Prostate gland (tissue), 2 donors: ENCODE measurements at regions not wholly inside any gene's neighbourhood (a gene's known extent, or its start where the extent isn't known, plus 50 kb on each side); places are given as distances from the start of the nearest gene placed in this dataset.
"Not testable (repeated sequence)": the region's sequence is repeated elsewhere in the genome, so short reads cannot be mapped to it uniquely, and the experiment has no call there.

Experiments
- POLR2A ChIP-seq: fragments of 450-650 bp; IDR thresholded peaks from one replicate; pipeline ENCODE4 v1.6.1; 2016; ENCODE audit warnings: antibody characterized with exemption, mild to moderate bottlenecking
- TF ChIP-seq, protein P1 (sequence below), 4 experiments: fragments of 200-600 bp in 2 of 4; fragments of 450-650 bp in 2 of 4; sonication (generic) in 2 of 4; IDR thresholded peaks; 1 replicate in 3 of 4; 2 replicates in 1 of 4; pipeline ENCODE4 v1.5.1; 2016 to 2019; ENCODE audit warnings: antibody characterized with exemption in 4 of 4, mild to moderate bottlenecking in 2 of 4, moderate library complexity in 2 of 4

DNA sequence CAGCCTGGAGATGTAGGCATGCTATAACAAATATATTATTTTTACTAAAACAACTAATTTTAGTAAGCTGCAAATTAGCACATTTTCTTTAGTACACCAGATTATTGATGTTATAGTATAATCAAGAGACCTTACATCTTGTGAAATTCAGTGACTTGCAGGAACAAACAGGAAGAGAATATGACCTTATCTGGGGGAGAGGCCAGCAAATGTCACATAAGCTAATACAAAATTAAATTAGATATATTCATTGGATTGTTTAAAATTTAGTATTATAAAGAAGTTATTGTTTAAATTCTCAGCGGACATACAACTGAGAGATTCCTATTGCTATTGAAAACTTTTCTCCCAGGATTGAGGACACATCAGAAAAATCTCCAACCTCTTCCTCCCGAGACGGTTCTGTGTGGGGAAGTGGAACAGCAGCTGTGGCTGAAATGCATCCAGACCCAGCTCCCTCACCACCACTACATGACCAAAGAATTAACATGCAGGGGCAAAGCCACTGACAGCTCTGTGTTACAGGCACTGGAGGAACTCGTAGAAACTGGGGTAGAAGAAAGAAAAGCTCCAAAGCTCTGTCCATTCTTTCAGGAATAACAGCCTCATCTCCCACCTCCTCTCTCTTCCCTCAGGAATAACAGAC is 744.2 kb downstream of the TMEM121 start:
- TF ChIP-seq, protein P1, sequence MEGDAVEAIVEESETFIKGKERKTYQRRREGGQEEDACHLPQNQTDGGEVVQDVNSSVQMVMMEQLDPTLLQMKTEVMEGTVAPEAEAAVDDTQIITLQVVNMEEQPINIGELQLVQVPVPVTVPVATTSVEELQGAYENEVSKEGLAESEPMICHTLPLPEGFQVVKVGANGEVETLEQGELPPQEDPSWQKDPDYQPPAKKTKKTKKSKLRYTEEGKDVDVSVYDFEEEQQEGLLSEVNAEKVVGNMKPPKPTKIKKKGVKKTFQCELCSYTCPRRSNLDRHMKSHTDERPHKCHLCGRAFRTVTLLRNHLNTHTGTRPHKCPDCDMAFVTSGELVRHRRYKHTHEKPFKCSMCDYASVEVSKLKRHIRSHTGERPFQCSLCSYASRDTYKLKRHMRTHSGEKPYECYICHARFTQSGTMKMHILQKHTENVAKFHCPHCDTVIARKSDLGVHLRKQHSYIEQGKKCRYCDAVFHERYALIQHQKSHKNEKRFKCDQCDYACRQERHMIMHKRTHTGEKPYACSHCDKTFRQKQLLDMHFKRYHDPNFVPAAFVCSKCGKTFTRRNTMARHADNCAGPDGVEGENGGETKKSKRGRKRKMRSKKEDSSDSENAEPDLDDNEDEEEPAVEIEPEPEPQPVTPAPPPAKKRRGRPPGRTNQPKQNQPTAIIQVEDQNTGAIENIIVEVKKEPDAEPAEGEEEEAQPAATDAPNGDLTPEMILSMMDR (IDR thresholded peaks at IDR 0.05) = not testable (repeated sequence)
- not testable (repeated sequence) for TF ChIP-seq POLR2A
